ENCODE measurements at regions not wholly inside any gene's neighbourhood (a gene's known extent, or its start where the extent isn't known, plus 50 kb on each side); places are given as distances from the start of the nearest gene placed in this dataset.

DNA sequence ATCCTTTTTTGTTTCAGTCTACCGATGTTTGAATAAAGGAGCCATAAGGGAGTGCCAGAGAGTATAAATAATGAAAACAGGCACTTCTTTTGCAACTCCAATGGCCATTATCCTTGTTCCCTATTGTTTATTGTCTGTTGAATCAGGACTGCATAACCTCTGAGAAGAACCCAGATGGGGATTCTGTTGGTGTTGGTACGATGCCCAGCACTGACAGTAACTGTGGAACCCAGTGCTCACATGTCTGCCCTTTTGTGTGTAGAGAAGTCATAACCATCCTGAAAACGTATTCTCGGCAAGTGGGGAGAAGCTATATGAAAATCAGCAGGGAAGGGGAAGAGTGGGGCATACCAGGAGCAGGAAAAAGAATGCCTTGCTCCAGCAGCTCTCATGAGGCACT, 195.1 kb upstream of the EDNRA start:
- TF ChIP-seq, protein P1, sequence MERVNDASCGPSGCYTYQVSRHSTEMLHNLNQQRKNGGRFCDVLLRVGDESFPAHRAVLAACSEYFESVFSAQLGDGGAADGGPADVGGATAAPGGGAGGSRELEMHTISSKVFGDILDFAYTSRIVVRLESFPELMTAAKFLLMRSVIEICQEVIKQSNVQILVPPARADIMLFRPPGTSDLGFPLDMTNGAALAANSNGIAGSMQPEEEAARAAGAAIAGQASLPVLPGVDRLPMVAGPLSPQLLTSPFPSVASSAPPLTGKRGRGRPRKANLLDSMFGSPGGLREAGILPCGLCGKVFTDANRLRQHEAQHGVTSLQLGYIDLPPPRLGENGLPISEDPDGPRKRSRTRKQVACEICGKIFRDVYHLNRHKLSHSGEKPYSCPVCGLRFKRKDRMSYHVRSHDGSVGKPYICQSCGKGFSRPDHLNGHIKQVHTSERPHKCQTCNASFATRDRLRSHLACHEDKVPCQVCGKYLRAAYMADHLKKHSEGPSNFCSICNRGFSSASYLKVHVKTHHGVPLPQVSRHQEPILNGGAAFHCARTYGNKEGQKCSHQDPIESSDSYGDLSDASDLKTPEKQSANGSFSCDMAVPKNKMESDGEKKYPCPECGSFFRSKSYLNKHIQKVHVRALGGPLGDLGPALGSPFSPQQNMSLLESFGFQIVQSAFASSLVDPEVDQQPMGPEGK (CRISPR knock-in tag; IDR thresholded peaks at IDR 0.05; ENCODE audit: borderline replicate concordance), result no peak
- TF ChIP-seq ZNF8 (CRISPR knock-in tag; IDR thresholded peaks at IDR 0.05) (no peak), ZFP30 (CRISPR knock-in tag; IDR thresholded peaks at IDR 0.05) (no peak), GLIS3 (CRISPR knock-in tag; IDR thresholded peaks at IDR 0.05) (no peak)
- TF ChIP-seq, protein P2, sequence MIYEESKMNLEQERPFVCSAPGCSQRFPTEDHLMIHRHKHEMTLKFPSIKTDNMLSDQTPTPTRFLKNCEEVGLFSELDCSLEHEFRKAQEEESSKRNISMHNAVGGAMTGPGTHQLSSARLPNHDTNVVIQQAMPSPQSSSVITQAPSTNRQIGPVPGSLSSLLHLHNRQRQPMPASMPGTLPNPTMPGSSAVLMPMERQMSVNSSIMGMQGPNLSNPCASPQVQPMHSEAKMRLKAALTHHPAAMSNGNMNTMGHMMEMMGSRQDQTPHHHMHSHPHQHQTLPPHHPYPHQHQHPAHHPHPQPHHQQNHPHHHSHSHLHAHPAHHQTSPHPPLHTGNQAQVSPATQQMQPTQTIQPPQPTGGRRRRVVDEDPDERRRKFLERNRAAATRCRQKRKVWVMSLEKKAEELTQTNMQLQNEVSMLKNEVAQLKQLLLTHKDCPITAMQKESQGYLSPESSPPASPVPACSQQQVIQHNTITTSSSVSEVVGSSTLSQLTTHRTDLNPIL (CRISPR knock-in tag; IDR thresholded peaks at IDR 0.05; ENCODE audit: low read depth), result no peak
- ATAC-seq, result no peak

GRCh38 chr4:147286846-147287587, 193.9 kb upstream of the EDNRA start:
- ATAC-seq, result no peak
- TF ChIP-seq POU6F1 (CRISPR knock-in tag; IDR thresholded peaks at IDR 0.05; ENCODE audit: borderline replicate concordance, low read depth) (no peak), BACH2 (CRISPR knock-in tag; IDR thresholded peaks at IDR 0.05; ENCODE audit: borderline replicate concordance) (no peak), TOX (CRISPR knock-in tag; IDR thresholded peaks at IDR 0.05; ENCODE audit: borderline replicate concordance) (no peak), PPARA (CRISPR knock-in tag; IDR thresholded peaks at IDR 0.05; ENCODE audit: borderline replicate concordance) (no peak), ZNF8 (CRISPR knock-in tag; IDR thresholded peaks at IDR 0.05) (no peak), ZC3H10 (CRISPR knock-in tag; IDR thresholded peaks at IDR 0.05) (no peak), ISL1 (CRISPR knock-in tag; IDR thresholded peaks at IDR 0.05) (no peak), CSDC2 (CRISPR knock-in tag; IDR thresholded peaks at IDR 0.05) (no peak), ESRRG (CRISPR knock-in tag; IDR thresholded peaks at IDR 0.05) (no peak), ZNF565 (CRISPR knock-in tag; conservative IDR thresholded peaks at IDR 0.05; ENCODE audit: low read depth) (no peak), ZFP3 (CRISPR knock-in tag; IDR thresholded peaks at IDR 0.05) (no peak)
- TF ChIP-seq, protein P2 (CRISPR knock-in tag; IDR thresholded peaks at IDR 0.05; ENCODE audit: low read depth), result no peak
- TF ChIP-seq, protein P3, sequence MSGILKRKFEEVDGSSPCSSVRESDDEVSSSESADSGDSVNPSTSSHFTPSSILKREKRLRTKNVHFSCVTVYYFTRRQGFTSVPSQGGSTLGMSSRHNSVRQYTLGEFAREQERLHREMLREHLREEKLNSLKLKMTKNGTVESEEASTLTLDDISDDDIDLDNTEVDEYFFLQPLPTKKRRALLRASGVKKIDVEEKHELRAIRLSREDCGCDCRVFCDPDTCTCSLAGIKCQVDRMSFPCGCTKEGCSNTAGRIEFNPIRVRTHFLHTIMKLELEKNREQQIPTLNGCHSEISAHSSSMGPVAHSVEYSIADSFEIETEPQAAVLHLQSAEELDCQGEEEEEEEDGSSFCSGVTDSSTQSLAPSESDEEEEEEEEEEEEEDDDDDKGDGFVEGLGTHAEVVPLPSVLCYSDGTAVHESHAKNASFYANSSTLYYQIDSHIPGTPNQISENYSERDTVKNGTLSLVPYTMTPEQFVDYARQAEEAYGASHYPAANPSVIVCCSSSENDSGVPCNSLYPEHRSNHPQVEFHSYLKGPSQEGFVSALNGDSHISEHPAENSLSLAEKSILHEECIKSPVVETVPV (CRISPR knock-in tag; IDR thresholded peaks at IDR 0.05), result no peak
- TF ChIP-seq, protein P1 (CRISPR knock-in tag; IDR thresholded peaks at IDR 0.05; ENCODE audit: borderline replicate concordance), result no peak

DNA sequence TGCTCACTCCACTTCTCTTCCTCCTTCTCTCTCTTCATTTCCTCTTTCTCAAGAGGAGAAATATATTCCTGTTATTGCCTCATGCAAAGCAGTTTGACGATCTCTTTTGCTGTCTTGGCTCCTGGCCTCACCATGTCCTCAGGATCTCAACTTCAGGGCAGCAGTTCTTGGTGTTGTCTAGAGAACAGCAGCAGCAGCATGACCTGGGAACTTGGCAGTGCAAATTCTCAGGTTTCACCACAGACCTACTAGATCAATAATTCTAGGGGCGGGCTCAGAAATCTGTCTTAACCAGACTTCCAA, 193.4 kb upstream of the EDNRA start:
- TF ChIP-seq ZNF8 (CRISPR knock-in tag; IDR thresholded peaks at IDR 0.05) (no peak), RARB (CRISPR knock-in tag; IDR thresholded peaks at IDR 0.05) (no peak), TCF4 (CRISPR knock-in tag; IDR thresholded peaks at IDR 0.05; ENCODE audit: borderline replicate concordance) (no peak)
- ATAC-seq, result no peak

DNA sequence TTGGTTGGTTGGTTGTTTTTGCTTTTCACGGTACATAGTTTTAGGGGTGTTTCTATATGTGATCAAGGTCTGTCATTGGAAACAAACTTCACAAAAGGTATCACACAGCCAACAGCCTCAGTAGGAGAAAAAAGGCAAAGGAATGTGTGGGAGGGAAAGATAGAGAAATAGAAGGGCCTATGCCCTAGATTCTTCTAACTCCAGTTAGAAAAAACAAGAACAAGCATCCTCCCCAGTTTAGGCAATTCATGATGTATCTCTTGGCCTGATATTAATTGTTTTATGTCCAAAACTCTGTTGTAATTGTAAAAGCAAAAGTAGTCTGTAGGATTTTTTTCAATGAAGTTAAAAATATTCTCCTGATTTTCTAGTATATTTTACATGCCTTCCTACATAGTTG, 192.4 kb upstream of the EDNRA start:
- ATAC-seq, result no peak
- TF ChIP-seq, protein P1 (CRISPR knock-in tag; IDR thresholded peaks at IDR 0.05; ENCODE audit: borderline replicate concordance), result no peak
- TF ChIP-seq ZNF70 (CRISPR knock-in tag; IDR thresholded peaks at IDR 0.05) (no peak), ZFP3 (CRISPR knock-in tag; IDR thresholded peaks at IDR 0.05) (no peak), TOX (CRISPR knock-in tag; IDR thresholded peaks at IDR 0.05; ENCODE audit: borderline replicate concordance) (no peak), ZFP30 (CRISPR knock-in tag; IDR thresholded peaks at IDR 0.05) (no peak), SNAI2 (CRISPR knock-in tag; IDR thresholded peaks at IDR 0.05) (no peak), ISL1 (CRISPR knock-in tag; IDR thresholded peaks at IDR 0.05) (no peak), BACH2 (CRISPR knock-in tag; IDR thresholded peaks at IDR 0.05; ENCODE audit: borderline replicate concordance) (no peak), ESRRG (CRISPR knock-in tag; IDR thresholded peaks at IDR 0.05) (no peak), RARB (CRISPR knock-in tag; IDR thresholded peaks at IDR 0.05) (no peak), POU6F1 (CRISPR knock-in tag; IDR thresholded peaks at IDR 0.05; ENCODE audit: borderline replicate concordance, low read depth) (no peak), GLIS3 (CRISPR knock-in tag; IDR thresholded peaks at IDR 0.05) (no peak), OSR1 (CRISPR knock-in tag; IDR thresholded peaks at IDR 0.05) (no peak)
